NB4 (cell line): ENCODE measurements at regions not wholly inside any gene's neighbourhood (a gene's known extent, or its start where the extent isn't known, plus 50 kb on each side); places are given as distances from the start of the nearest gene placed in this dataset.

Source experiments
- MYC ChIP-seq: IDR thresholded peaks from 2 replicates; pipeline ENCODE4 v1.6.1; 2011; ENCODE audit warnings: low read depth, low read length
- POLR2A ChIP-seq: IDR thresholded peaks from 2 replicates; pipeline ENCODE4 v1.6.1; 2011; ENCODE audit warnings: mild to moderate bottlenecking; ENCODE audit not compliant: insufficient read length; ENCODE audit errors: extremely low read depth
- TF ChIP-seq, protein P1 (sequence below): IDR thresholded peaks from one replicate; pipeline ENCODE4 v1.5.1; 2012; ENCODE audit warnings: low read depth, low read length
- TF ChIP-seq, protein P2 (sequence below): IDR thresholded peaks from 2 replicates; pipeline ENCODE4 v1.6.1; 2011; ENCODE audit warnings: low read depth, low read length

DNA sequence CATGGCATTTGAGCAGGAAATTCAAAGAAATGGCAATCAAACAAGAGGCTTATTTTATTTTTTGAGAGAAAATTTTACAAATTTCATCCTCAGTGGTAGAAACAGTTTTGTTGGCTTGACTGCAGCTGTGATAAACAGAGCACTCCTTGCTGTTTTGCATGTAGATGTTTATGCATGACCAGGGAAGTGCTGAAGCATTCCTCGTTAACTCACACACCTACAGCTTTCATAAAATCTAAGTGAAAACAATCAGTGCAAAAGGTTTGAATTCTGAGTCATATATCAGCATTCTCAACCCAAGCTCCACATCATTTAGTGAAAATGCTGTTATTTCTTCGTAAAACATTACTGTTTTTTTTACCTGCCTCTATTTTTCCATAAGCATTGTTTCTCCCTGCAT is 146.6 kb upstream of the CCDC68 start:
- TF ChIP-seq, protein P1, sequence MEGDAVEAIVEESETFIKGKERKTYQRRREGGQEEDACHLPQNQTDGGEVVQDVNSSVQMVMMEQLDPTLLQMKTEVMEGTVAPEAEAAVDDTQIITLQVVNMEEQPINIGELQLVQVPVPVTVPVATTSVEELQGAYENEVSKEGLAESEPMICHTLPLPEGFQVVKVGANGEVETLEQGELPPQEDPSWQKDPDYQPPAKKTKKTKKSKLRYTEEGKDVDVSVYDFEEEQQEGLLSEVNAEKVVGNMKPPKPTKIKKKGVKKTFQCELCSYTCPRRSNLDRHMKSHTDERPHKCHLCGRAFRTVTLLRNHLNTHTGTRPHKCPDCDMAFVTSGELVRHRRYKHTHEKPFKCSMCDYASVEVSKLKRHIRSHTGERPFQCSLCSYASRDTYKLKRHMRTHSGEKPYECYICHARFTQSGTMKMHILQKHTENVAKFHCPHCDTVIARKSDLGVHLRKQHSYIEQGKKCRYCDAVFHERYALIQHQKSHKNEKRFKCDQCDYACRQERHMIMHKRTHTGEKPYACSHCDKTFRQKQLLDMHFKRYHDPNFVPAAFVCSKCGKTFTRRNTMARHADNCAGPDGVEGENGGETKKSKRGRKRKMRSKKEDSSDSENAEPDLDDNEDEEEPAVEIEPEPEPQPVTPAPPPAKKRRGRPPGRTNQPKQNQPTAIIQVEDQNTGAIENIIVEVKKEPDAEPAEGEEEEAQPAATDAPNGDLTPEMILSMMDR: no peak
- TF ChIP-seq MYC (no peak), POLR2A (no peak)
- TF ChIP-seq, protein P2, sequence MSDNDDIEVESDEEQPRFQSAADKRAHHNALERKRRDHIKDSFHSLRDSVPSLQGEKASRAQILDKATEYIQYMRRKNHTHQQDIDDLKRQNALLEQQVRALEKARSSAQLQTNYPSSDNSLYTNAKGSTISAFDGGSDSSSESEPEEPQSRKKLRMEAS: no peak
